ENCODE measurements at regions not wholly inside any gene's neighbourhood (a gene's known extent, or its start where the extent isn't known, plus 50 kb on each side); places are given as distances from the start of the nearest gene placed in this dataset.
"Not testable (repeated sequence)": the region's sequence is repeated elsewhere in the genome, so short reads cannot be mapped to it uniquely, and the experiment has no call there.

DNA sequence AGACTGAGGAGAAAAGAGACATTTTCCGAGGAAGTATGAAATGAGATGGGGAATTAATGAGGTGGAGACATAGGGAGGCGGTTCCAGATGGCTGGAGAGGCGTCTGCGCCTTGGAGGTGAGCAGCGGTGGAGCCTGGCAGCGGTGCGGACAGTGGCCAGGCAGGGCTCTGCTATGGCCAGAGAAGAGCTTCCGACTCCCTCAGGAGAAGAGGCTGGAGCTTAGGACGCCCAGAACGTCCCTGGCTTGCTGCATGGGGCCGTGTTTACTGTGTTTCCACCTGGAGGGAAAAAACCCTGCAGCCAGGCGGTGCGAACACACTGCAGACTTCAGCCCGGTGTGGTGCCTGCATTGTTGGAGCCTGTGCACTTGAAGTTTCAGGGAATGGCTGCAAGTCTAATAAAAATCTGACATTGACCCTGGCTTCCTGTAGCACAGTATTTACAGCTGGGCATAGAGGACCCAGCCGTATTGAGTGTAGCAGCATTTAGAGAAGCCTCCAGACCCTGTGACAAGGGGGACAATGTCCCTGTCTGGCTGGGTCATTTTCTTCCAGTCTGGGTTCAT lies 447.1 kb upstream of the MKI67 start:
- no peak overlapping the region for H3K4me3 ChIP-seq (ENCODE audit: low read length)
- no peak for DNase-seq (ENCODE audit: low read depth, low spot score)

DNA sequence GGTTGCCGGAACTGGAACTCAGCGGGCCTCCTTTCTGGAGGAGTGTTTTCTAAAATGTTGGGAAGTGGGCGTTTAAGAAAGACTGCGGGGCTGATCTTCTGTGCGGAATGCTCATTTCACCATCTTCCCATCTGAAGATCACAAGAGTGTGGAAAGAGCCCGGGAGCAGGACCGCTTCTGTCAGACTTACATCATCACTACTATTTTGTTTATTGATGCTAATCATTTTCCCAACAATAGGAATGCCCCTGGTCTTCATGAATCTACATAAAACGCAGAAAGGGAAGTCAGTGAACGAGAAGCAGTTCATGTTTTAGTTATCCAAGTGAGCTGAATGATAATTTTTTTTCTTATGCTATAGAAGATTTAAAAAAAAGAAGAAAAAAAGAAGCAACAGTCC lies 447.8 kb upstream of the MKI67 start:
- DNase-seq (ENCODE audit: low read depth, low spot score) = no peak
- H3K4me3 ChIP-seq (ENCODE audit: low read length) = no peak overlapping the region

GRCh38 chr10:128574581-128575210 lies 448.5 kb upstream of the MKI67 start:
- H3K4me3 ChIP-seq (ENCODE audit: low read length) = no peak overlapping the region
- no peak for DNase-seq (ENCODE audit: low read depth, low spot score)

- no peak overlapping the region for H3K4me3 ChIP-seq (ENCODE audit: low read length)
These were observed 449.5 kb upstream of the MKI67 start for GRCh38 chr10:128575761-128576160.

DNA sequence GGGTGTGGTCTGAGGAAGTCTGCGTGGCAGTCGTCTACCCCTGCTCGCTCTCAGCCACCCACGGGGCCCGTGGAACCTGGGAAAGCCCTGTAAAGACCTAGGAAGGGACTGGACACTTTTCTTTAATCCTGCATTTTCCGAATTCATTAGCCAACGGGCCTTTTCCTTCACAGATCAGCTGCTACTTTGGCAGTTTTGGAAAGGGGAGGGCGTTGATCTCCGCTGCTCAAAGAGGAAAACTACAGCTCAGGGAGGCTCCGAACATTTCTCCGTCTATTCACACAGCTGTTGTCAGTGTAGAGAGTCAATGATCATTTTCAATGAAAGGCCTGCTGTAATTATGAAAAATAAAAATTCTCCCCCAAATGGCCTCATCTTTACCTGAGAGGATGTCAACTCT lies 450.1 kb upstream of the MKI67 start:
- DNase-seq (ENCODE audit: low read depth, low spot score) = no peak
- H3K4me3 ChIP-seq (ENCODE audit: low read length) = no peak overlapping the region

More at GRCh38 chr10:128575761-128576160, 449.5 kb upstream of the MKI67 start:
- no peak for DNase-seq (ENCODE audit: low read depth, low spot score)

- H3K4me3 ChIP-seq (ENCODE audit: low read length) = no peak overlapping the region
- DNase-seq (ENCODE audit: low read depth, low spot score) = no peak
These were observed 450.9 kb upstream of the MKI67 start for GRCh38 chr10:128576943-128577670.

GRCh38 chr10:128577958-128578750 lies 451.9 kb upstream of the MKI67 start:
- no peak overlapping the region for H3K4me3 ChIP-seq (ENCODE audit: low read length)
- no peak for DNase-seq (ENCODE audit: low read depth, low spot score)

- no peak overlapping the region for H3K4me3 ChIP-seq (ENCODE audit: low read length)
- no peak for DNase-seq (ENCODE audit: low read depth, low spot score)
These were observed 452.5 kb upstream of the MKI67 start for GRCh38 chr10:128578766-128579165.

- no peak overlapping the region for H3K4me3 ChIP-seq (ENCODE audit: low read length)
- DNase-seq (ENCODE audit: low read depth, low spot score) = no peak
These were observed 453.1 kb upstream of the MKI67 start for GRCh38 chr10:128579280-128579865.

DNA sequence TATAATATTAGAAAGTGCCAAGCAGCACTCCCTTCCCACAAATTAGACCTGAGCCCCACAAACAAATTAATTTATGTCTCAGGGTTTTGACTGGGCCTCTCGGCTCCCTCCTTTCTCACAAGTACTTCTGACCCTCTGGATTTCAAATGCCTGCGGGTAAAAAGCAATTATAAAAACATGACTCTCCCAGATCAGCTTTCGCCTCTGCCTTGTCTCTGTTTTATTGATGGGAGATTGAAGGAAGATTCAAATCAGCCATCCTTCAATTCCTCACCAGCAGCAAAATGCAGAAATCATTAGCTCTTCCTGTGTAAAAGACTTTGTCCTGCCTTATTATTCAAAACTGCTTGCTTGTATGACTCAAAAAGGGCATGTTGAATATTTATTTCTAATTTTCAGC lies 453.7 kb upstream of the MKI67 start:
- DNase-seq (ENCODE audit: low read depth, low spot score) = no peak
- H3K4me3 ChIP-seq (ENCODE audit: low read length) = no peak overlapping the region

DNA sequence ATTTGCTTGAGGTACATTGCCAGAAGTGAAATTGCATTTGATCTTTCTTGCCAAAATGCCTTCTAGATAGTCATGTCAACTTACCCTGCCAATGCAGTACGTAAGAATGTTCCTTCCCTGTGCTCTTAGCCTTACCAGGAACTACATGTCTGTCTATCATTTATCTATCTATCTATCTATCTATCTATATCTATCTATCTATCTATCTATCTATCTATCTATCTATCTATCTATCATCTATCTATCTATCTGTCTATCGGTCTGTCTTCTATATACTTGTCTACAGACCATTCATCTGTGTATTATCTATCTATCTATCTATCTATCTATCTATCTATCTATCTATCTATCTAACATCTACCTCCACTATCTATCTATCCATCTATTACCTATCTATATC lies 456.9 kb upstream of the MKI67 start:
- DNase-seq (ENCODE audit: low read depth, low spot score) = not testable (repeated sequence)

DNA sequence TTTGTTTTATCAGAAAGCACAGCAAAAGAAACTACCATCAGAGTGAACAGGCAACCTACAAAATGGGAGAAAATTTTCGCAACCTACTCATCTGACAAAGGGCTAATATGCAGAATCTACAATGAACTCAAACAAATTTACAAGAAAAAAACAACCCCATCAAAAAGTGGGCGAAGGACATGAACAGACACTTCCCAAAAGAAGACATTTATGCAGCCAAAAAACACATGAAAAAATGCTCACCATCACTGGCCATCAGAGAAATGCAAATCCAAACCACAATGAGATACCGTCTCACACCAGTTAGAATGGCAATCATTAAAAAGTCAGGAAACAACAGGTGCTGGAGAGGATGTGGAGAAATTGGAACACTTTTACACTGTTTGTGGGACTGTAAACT lies 460.4 kb upstream of the MKI67 start:
- H3K4me3 ChIP-seq (ENCODE audit: low read length); DNase-seq (ENCODE audit: low read depth, low spot score): not testable (repeated sequence)

More for the DNA sequence above, 456.9 kb upstream of the MKI67 start:
- not testable (repeated sequence) for H3K4me3 ChIP-seq (ENCODE audit: low read length)

GRCh38 chr10:128587689-128588088 lies 461.5 kb upstream of the MKI67 start:
- H3K4me3 ChIP-seq (ENCODE audit: low read length) = no peak overlapping the region
- DNase-seq (ENCODE audit: low read depth, low spot score) = no peak

DNA sequence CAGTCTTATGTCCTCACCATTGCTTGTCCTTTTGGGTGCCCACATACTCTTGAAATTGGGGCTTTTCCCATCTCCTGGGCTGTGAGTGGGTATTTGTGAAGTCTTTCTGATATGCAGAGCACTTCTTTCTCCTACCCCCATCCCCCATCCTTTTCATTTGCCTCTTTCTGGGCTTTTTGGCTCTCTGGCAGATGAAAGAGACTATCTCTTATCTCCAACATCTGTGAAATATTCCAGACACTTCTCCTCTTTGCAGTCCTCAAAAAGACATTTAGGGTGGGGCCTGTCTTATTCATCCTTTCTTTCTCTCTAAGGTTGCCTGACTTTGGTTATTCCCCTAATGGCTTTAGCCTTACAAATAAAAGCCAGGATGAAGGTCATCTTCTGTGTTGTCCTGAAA lies 462.2 kb upstream of the MKI67 start:
- no peak for DNase-seq (ENCODE audit: low read depth, low spot score)
- no peak overlapping the region for H3K4me3 ChIP-seq (ENCODE audit: low read length)

DNA sequence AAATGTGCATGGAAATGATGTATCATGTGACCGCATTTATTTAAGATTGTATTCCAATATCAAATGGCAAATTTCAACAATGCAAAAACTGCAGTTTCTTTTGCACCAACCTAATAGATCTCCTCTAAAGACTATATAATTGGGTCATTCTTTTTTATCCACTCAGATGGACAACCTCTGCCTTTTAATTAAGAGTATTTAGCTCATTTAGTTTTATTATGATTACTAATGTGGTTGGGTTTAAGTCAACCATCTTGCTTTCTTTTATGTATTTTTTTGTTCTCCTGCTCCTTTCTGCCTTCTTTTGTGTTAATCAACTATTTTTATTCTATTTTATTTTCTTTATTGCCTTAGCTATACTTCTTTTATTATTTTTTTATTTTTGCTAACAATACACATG lies 468.5 kb upstream of the MKI67 start:
- DNase-seq (ENCODE audit: low read depth, low spot score) = no peak
- no peak overlapping the region for H3K4me3 ChIP-seq (ENCODE audit: low read length)

- H3K4me3 ChIP-seq (ENCODE audit: low read length) = no peak overlapping the region
- DNase-seq (ENCODE audit: low read depth, low spot score) = no peak
These were observed 470.7 kb upstream of the MKI67 start for GRCh38 chr10:128596906-128597305.

DNA sequence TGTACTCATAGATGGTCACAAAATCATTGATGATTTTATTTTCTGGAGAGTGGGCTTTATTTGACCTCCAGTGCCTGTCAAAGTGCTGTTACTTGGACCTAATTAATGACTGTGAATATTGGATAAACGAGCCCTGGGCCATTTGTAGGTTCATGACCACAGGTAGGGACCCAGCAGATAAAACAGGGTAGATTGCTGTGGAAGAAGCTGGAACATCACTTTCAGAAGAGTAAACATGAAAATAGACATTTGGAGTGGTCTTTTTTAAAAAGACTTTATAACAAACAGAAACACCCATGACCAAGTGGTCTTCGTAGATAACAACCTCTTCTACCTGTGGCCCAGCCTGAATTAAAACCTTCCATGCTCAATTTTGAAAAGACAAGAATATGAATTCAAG lies 472.8 kb upstream of the MKI67 start:
- DNase-seq (ENCODE audit: low read depth, low spot score) = no peak

DNA sequence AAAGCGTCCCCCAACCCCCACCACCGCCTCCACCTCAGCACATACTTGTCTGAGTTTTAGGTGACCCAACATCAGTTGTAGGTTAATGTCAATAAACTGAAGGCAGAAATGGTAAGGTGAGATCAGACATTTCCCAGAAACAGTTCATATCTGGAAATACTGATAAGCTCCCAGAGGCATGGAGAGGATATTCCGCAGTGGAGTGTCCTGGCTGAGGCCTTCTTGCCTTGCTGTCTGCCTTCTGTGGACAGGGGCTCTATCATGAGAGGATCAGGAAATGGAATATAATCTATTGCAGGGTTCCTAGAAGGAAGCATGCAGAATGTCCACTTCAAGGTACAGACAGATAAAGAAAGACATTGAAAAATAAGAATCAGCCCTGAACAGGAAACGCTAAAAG lies 473.3 kb upstream of the MKI67 start:
- no peak for DNase-seq (ENCODE audit: low read depth, low spot score)
- no peak overlapping the region for H3K4me3 ChIP-seq (ENCODE audit: low read length)

More for the DNA sequence above, 472.8 kb upstream of the MKI67 start:
- no peak overlapping the region for H3K4me3 ChIP-seq (ENCODE audit: low read length)

DNA sequence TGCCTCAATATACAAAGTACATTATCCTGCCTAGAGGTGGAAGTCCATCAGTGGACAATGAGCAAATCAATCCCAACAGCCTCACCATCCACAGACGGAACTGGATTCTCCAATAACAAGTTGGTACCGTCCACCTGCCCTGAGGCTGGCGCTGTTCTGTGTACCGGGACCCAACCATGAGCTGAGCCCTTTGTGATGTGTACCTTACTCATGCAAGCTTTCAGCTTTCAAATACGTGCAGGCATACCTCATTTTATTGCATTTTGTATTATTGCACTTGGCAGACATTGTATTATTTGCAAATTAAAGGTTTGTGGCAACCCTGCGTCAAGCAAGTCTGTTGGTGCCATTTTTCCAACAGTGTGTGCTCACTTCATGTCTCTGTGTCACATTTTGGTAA lies 476.0 kb upstream of the MKI67 start:
- DNase-seq (ENCODE audit: low read depth, low spot score) = no peak
- no peak overlapping the region for H3K4me3 ChIP-seq (ENCODE audit: low read length)

DNA sequence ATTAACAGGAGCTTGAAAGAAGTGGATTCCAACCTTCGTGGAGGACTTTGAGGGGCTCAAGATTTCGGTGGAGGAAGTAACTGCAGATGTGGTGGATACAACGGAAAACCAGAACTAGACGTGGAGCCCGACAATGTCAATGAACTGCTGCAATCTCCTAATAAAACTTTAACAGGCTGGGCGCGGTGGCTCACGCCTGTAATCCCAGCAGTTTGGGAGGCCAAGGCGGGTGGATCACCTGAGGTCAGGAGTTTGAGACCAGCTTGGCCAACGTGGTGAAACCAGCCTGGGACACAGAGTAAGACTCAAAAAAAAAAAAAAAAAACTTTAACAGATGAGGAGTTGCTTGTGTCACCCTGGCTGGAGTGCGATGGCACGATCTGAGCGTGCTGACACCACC lies 477.8 kb upstream of the MKI67 start:
- no peak overlapping the region for H3K4me3 ChIP-seq (ENCODE audit: low read length)
- DNase-seq (ENCODE audit: low read depth, low spot score) = no peak

Data from Jurkat, Clone E6-1 (cell line).